ENCODE measurements at regions not wholly inside any gene's neighbourhood (a gene's known extent, or its start where the extent isn't known, plus 50 kb on each side); places are given as distances from the start of the nearest gene placed in this dataset.
"Not testable (repeated sequence)": the region's sequence is repeated elsewhere in the genome, so short reads cannot be mapped to it uniquely, and the experiment has no call there.

- intact Hi-C loops (cut with micrococcal nuclease): no loop called here
- no peak overlapping the region for H3K4me3 Mint-ChIP-seq (ENCODE audit: unreplicated experiment)
- BruUV-seq (replicated peaks): no TSS peak
- H3K27ac Mint-ChIP-seq (ENCODE audit: low read depth, unreplicated experiment): no peak overlapping the region
- no peak for TF ChIP-seq CTCF (IDR thresholded peaks at IDR 0.05; ENCODE audit: unreplicated experiment)
- DNase-seq (ENCODE audit: unreplicated experiment): no peak
- H3K27me3 Mint-ChIP-seq (ENCODE audit: insufficient read depth, unreplicated experiment): peaks cover 38% of the 10 kb centered on the region
- ChIA-PET POLR2A (no interaction called here), CTCF (no interaction called here)
- H3K9me3 Mint-ChIP-seq (ENCODE audit: unreplicated experiment): no peaks in the 10 kb centered on the region
- H3K36me3 Mint-ChIP-seq (ENCODE audit: insufficient read depth, unreplicated experiment): no peaks in the 10 kb centered on the region
- H3K4me1 Mint-ChIP-seq (ENCODE audit: insufficient read depth, unreplicated experiment): no peaks in the 10 kb centered on the region
Observed at GRCh38 chr1:38775175-38775845, 84.3 kb downstream of the RRAGC start.

- no peak for TF ChIP-seq CTCF (IDR thresholded peaks at IDR 0.05; ENCODE audit: unreplicated experiment)
- no peak for DNase-seq (ENCODE audit: unreplicated experiment)
- H3K36me3 Mint-ChIP-seq (ENCODE audit: insufficient read depth, unreplicated experiment): no peaks in the 10 kb centered on the region
- ChIA-PET POLR2A (no interaction called here), CTCF (no interaction called here)
- H3K4me3 Mint-ChIP-seq (ENCODE audit: unreplicated experiment): no peak overlapping the region
- no peaks in the 10 kb centered on the region for H3K4me1 Mint-ChIP-seq (ENCODE audit: insufficient read depth, unreplicated experiment)
- H3K27me3 Mint-ChIP-seq (ENCODE audit: insufficient read depth, unreplicated experiment): peaks cover 40% of the 10 kb centered on the region
- intact Hi-C loops (cut with micrococcal nuclease): no loop called here
- H3K9me3 Mint-ChIP-seq (ENCODE audit: unreplicated experiment): no peaks in the 10 kb centered on the region
- no peak overlapping the region for H3K27ac Mint-ChIP-seq (ENCODE audit: low read depth, unreplicated experiment)
- no TSS peak for BruUV-seq (replicated peaks)
Observed at GRCh38 chr1:38773483-38773882, 86.1 kb downstream of the RRAGC start.

- TF ChIP-seq CTCF (IDR thresholded peaks at IDR 0.05; ENCODE audit: unreplicated experiment): no peak
- POLR2A ChIA-PET: no interaction called here
- no peak for DNase-seq (ENCODE audit: unreplicated experiment)
- CTCF ChIA-PET: no interaction called here
- intact Hi-C loops (cut with micrococcal nuclease): no loop called here
- Mint-ChIP-seq H3K4me3 (ENCODE audit: unreplicated experiment) (no peak overlapping the region), H3K4me1 (ENCODE audit: insufficient read depth, unreplicated experiment) (no peaks in the 10 kb centered on the region), H3K27ac (ENCODE audit: low read depth, unreplicated experiment) (no peak overlapping the region), H3K9me3 (ENCODE audit: unreplicated experiment) (no peaks in the 10 kb centered on the region), H3K27me3 (ENCODE audit: insufficient read depth, unreplicated experiment) (peaks cover 43% of the 10 kb centered on the region), H3K36me3 (ENCODE audit: insufficient read depth, unreplicated experiment) (no peaks in the 10 kb centered on the region)
- BruUV-seq (replicated peaks): no TSS peak
Observed at GRCh38 chr1:38772953-38773352, 86.6 kb downstream of the RRAGC start.

GRCh38 chr1:38772026-38772425 lies 87.5 kb downstream of the RRAGC start:
- Mint-ChIP-seq H3K4me3 (ENCODE audit: unreplicated experiment) (no peak overlapping the region), H3K4me1 (ENCODE audit: insufficient read depth, unreplicated experiment) (no peaks in the 10 kb centered on the region), H3K27me3 (ENCODE audit: insufficient read depth, unreplicated experiment) (peaks cover 43% of the 10 kb centered on the region), H3K9me3 (ENCODE audit: unreplicated experiment) (no peaks in the 10 kb centered on the region), H3K27ac (ENCODE audit: low read depth, unreplicated experiment) (no peak overlapping the region), H3K36me3 (ENCODE audit: insufficient read depth, unreplicated experiment) (no peaks in the 10 kb centered on the region)
- ChIA-PET POLR2A (no interaction called here), CTCF (no interaction called here)
- TF ChIP-seq CTCF (IDR thresholded peaks at IDR 0.05; ENCODE audit: unreplicated experiment): no peak
- intact Hi-C loops (cut with micrococcal nuclease): no loop called here
- BruUV-seq (replicated peaks): no TSS peak
- DNase-seq (ENCODE audit: unreplicated experiment): no peak

GRCh38 chr1:38770516-38771173 lies 88.9 kb downstream of the RRAGC start:
- POLR2A ChIA-PET; H3K9me3 Mint-ChIP-seq (ENCODE audit: unreplicated experiment): not testable (repeated sequence)
- peaks cover 51% of the 10 kb centered on the region for H3K27me3 Mint-ChIP-seq (ENCODE audit: insufficient read depth, unreplicated experiment)

More at GRCh38 chr1:38770516-38771173, 88.9 kb downstream of the RRAGC start:
- intact Hi-C loops (cut with micrococcal nuclease); BruUV-seq (replicated peaks); H3K36me3 Mint-ChIP-seq (ENCODE audit: insufficient read depth, unreplicated experiment); H3K4me1 Mint-ChIP-seq (ENCODE audit: insufficient read depth, unreplicated experiment); CTCF ChIA-PET; H3K27ac Mint-ChIP-seq (ENCODE audit: low read depth, unreplicated experiment); DNase-seq (ENCODE audit: unreplicated experiment); H3K4me3 Mint-ChIP-seq (ENCODE audit: unreplicated experiment): not testable (repeated sequence)
